ENCODE measurements at regions not wholly inside any gene's neighbourhood (a gene's known extent, or its start where the extent isn't known, plus 50 kb on each side); places are given as distances from the start of the nearest gene placed in this dataset.

- no peak overlapping the region for H3K4me3 ChIP-seq (ENCODE audit: low read depth, low read length)
- H3K4me1 ChIP-seq (ENCODE audit: control insufficient read depth, insufficient read depth, low read length): no peaks in the 10 kb centered on the region
- ChIA-PET CTCF (no interaction called here), POLR2A (no interaction called here)
- TF ChIP-seq ZNF366 (tag by site-specific recombination; conservative IDR thresholded peaks at IDR 0.05) (no peak), HOXD13 (CRISPR knock-in tag; IDR thresholded peaks at IDR 0.05; ENCODE audit: borderline replicate concordance) (no peak), ZNF221 (tag by site-specific recombination; IDR thresholded peaks at IDR 0.05; ENCODE audit: borderline replicate concordance) (no peak), ZNF211 (tag by site-specific recombination; IDR thresholded peaks at IDR 0.05; ENCODE audit: low read depth) (no peak), ZNF37A (tag by site-specific recombination; IDR thresholded peaks at IDR 0.05) (no peak), TSHZ1 (tag by site-specific recombination; IDR thresholded peaks at IDR 0.05; ENCODE audit: borderline replicate concordance) (no peak), HIC1 (tag by site-specific recombination; IDR thresholded peaks at IDR 0.05) (no peak), ZNF362 (tag by site-specific recombination; IDR thresholded peaks at IDR 0.05) (no peak), GLIS2 (tag by site-specific recombination; IDR thresholded peaks at IDR 0.05) (no peak), ZNF311 (tag by site-specific recombination; IDR thresholded peaks at IDR 0.05; ENCODE audit: borderline replicate concordance) (no peak), ZNF558 (tag by site-specific recombination; IDR thresholded peaks at IDR 0.05) (no peak)
- H3K9me3 ChIP-seq (ENCODE audit: control insufficient read depth, insufficient read depth, low read depth, low read length): no peaks in the 10 kb centered on the region
- H3K36me3 ChIP-seq (ENCODE audit: control insufficient read depth in 2 of 2, insufficient read depth in 1 of 2, low read length in 2 of 2): no peaks in the 10 kb centered on the region
- H3K27ac ChIP-seq (ENCODE audit: extremely low read depth, low read depth, low read length): no peak overlapping the region
Measured at GRCh38 chr3:153688301-153689120, 432.7 kb upstream of the ARHGEF26 start.

DNA sequence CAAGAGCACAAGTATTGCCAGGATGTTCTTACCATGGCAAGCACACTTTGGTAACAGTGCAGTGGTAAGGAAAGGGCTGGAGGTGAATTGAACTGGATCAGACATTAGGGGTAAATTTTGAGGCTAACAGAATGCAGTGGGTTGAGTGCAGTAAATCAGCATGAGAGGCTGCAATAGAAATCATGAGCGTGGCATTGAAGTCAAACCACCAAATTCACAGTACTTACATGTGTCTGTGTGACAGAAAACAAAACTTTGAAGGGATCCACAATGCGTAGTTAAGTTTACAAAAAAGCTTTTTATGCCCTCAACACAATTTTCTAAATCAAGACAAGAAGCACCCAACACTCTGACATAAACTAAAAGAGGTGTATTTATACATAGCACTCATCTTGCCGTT lies 428.0 kb upstream of the ARHGEF26 start:
- H3K4me3 ChIP-seq (ENCODE audit: low read depth, low read length): no peak overlapping the region
- H3K27ac ChIP-seq (ENCODE audit: extremely low read depth, low read depth, low read length): no peak overlapping the region
- ChIA-PET CTCF (interaction anchor here (0.7 kb wide), 1 partner anchor 812 kb away, joined by 3 read pairs; no protein-coding TSS in a partner anchor), POLR2A (no interaction called here)
- no peaks in the 10 kb centered on the region for H3K4me1 ChIP-seq (ENCODE audit: control insufficient read depth, insufficient read depth, low read length)
- H3K36me3 ChIP-seq (ENCODE audit: control insufficient read depth in 2 of 2, insufficient read depth in 1 of 2, low read length in 2 of 2): no peaks in the 10 kb centered on the region
- no peaks in the 10 kb centered on the region for H3K9me3 ChIP-seq (ENCODE audit: control insufficient read depth, insufficient read depth, low read depth, low read length)
- no peak for TF ChIP-seq TCF7L2 (IDR thresholded peaks at IDR 0.05; ENCODE audit: borderline replicate concordance, low read depth, low read length)
- no peak for TF ChIP-seq ZNF416 (tag by site-specific recombination; IDR thresholded peaks at IDR 0.05)
- no peak for TF ChIP-seq ZNF777 (tag by site-specific recombination; IDR thresholded peaks at IDR 0.05; ENCODE audit: borderline replicate concordance)
- TF ChIP-seq EGR2 (tag by site-specific recombination; IDR thresholded peaks at IDR 0.05; ENCODE audit: low read depth): no peak
- no peak for TF ChIP-seq ZNF214 (tag by site-specific recombination; IDR thresholded peaks at IDR 0.05; ENCODE audit: borderline replicate concordance)
- no peak for TF ChIP-seq ZNF133 (tag by site-specific recombination; IDR thresholded peaks at IDR 0.05)
- no peak for TF ChIP-seq ZNF292 (tag by site-specific recombination; IDR thresholded peaks at IDR 0.05; ENCODE audit: borderline replicate concordance, low read depth)
- no peak for TF ChIP-seq MEIS1 (CRISPR knock-in tag; IDR thresholded peaks at IDR 0.05; ENCODE audit: borderline replicate concordance)
- no peak for TF ChIP-seq ZNF555 (tag by site-specific recombination; conservative IDR thresholded peaks at IDR 0.05)

All from HEK293 (cell line).